Stimulated activated CD4-positive, alpha-beta T cell treated with anti-CD3 and anti-CD28 coated beads, Interleukin-4, amount 100 ng/mL, for 24 hours (primary cell): ENCODE measurements at regions not wholly inside any gene's neighbourhood (a gene's known extent, or its start where the extent isn't known, plus 50 kb on each side); places are given as distances from the start of the nearest gene placed in this dataset.

Source experiments
- DNase-seq: peaks from one replicate; pipeline ENCODE4 v3.0.0-alpha.2; 2020

- no peak for DNase-seq
These were observed 211.1 kb upstream of the FOXA2 start for GRCh38 chr20:22795433-22795832.

GRCh38 chr20:22795871-22796270, 211.5 kb upstream of the FOXA2 start:
- DNase-seq = no peak

DNA sequence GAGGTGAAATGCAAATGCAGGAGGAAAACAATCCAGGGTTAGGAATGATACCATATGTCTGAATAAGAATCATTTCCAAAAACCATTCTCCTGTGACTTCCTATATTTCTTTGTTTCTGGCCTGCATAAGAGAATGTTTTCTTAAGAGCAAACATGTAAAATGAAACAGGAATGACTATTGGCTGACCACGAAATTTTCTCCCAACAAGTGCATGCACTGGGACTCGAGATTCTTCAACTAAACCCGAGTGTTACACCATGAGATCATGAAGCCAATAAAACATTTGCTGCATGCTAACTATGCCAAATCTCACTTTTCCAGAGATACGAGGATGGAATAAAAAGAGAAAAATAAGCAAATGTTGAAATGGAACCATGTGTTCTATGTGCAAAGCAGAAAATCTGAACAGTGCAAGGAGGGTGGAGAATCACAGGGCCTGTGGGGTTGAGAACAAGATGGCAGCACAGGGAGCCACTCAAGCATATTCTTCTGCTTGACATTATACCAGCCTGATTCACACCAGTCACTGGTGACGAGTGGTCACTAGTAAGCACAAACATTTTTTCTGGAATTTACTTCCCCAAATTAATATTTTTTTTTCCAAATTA, 212.2 kb upstream of the FOXA2 start:
- no peak for DNase-seq

DNA sequence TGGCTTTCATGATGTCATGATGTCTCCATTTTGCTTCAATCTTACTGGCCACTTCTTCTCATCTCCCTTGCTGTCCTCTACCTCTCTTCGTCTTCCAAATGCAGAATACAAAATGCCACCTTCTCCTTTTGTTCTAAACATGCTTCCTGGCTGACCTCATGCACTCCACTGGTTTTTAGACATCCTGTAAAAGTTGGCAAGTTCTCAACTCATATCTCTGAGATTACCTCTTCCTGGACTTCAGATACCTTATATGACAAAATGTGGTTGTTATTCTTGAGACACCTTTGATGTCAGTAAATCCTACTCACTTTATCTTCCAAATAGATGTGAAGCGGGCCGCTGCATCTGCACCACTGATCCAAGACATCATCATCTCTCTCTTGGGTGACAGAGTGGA, 212.7 kb upstream of the FOXA2 start:
- no peak for DNase-seq

GRCh38 chr20:22799687-22800086, 215.3 kb upstream of the FOXA2 start:
- no peak for DNase-seq

DNA sequence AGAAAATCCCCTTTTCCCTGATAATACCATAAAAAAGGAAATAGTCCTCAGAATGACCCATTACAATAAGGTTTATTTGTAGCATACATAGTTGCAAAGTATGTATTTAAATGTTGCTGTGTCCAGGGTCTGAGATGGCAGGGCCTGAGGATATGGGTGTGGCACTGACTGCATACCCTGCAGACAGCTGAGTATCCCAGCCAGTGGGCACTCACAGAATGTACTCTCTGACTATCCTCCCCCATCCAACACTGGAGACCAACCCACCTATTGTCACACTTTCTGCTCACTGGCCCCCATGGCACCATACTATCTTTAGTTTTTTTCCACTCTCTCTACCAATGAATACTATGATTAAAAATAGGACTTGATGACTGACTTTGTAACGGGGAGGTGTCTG, 215.8 kb upstream of the FOXA2 start:
- DNase-seq = no peak

GRCh38 chr20:22801528-22801927, 217.2 kb upstream of the FOXA2 start:
- DNase-seq = no peak

DNA sequence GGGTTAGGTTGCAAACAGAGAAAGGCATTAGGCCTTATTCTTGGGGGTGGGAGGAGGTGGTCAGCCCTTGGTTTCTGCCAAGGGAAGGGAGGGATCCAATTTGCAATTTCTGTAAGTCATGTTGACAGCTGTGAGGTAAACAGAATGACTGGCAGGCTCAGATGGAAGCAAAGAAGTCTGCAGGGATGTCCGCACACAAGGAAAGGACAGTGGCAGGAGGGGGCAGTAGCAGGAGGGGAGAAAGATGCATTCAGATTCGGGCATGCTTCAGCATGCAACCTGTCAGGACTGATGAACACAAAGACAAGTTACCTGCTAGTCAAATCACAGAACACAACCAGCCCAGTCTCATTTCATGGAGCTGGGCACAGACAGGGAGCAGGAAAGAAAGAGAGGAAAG, 217.9 kb upstream of the FOXA2 start:
- DNase-seq = no peak

DNA sequence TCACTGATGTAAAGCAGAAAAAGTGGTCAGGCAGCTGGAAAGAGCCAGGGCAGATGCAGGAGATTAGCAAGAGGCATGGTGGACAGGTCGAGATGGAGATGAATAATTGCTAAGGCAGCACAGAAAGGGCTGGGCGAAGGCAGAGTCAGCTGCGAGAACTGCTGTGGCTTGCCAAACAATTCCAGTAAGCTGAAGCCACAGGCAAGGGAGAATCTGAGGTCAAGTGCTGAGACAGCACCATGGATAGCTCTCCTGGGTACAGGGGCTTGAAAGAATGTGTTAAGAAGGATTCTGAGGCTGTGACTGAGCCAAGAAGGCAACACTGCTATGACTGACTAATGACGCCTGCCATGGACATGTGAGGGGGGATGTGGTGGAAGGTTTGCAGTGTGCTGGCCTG, 220.8 kb upstream of the FOXA2 start:
- DNase-seq = no peak

- no peak for DNase-seq
These were observed 221.6 kb upstream of the FOXA2 start for GRCh38 chr20:22805996-22806395.

DNA sequence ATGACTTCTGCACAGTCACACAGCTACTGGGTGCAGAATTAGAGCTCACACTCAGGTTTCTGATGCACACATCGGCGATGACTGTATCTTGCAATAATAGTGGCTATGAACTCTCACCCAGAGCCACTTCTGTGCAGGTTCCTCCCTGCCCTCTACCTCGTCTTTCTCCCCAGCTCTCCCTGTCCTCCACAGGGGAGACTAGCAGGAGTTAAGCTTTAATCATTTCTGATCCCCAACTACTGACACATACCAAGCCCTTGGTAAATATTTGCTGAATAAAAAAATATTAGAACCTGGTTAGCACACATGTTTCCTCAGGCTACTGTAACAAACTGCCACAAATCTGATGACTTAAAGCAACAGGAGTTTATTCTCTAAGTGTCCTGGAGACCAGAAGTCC, 222.7 kb upstream of the FOXA2 start:
- DNase-seq = no peak

DNA sequence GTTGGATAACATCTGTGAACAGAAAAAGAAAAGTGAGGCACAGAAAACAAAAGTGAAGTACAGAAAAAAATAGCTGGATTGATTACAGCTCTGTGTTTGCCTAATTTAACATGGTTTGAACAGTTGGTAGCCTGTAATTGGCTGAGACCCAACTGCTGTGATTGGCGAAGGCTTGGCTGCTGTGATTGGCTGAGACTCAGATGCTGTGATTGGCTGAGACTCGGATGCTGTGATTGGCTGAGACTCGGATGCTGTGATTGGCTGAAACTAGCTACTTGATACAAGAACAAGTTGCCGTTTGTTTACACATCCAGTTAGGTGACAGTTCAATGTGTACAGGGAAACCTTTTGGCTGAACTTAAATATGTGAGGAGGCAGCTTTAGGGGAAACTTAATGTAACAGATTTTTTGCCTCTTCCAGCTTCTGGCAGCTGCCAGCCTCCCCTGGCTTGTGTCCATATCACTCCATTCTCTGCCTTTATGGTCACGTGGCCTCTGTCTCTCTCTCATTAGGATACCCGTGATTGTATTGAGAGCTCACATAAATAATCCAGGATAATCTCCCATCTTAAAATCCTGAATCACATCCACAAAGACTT, 223.4 kb upstream of the FOXA2 start:
- no peak for DNase-seq

GRCh38 chr20:22808628-22809027, 224.3 kb upstream of the FOXA2 start:
- DNase-seq = no peak

GRCh38 chr20:22810030-22810429, 225.1 kb upstream of the SSTR4 start:
- DNase-seq = no peak

GRCh38 chr20:22810626-22811569, 224.2 kb upstream of the SSTR4 start:
- no peak for DNase-seq

GRCh38 chr20:22814471-22815205, 220.5 kb upstream of the SSTR4 start:
- DNase-seq = no peak

- DNase-seq = no peak
These were observed 219.9 kb upstream of the SSTR4 start for GRCh38 chr20:22815206-22815551.

GRCh38 chr20:22815603-22816315, 219.4 kb upstream of the SSTR4 start:
- no peak for DNase-seq

- no peak for DNase-seq
These were observed 216.5 kb upstream of the SSTR4 start for GRCh38 chr20:22818636-22819035.

DNA sequence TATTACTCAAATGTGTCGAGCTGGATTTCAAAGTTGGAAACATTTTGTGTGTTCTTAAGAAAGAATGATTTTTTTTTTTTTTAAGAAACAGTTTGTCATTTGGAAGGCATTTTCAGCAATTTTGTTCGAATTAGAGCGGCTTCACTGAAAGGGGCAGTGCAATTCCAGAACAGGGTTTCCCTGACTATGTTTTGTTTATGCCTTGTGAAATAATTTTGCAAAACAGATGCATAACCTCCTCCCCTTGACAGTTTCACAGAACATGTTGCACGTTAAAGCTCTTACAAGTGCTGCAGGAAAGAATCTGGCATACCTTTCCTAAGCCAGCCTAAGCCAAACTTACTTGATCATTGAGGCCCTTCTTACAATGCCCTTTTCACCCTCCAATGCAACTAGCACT, 216.0 kb upstream of the SSTR4 start:
- no peak for DNase-seq

- DNase-seq = no peak
These were observed 215.3 kb upstream of the SSTR4 start for GRCh38 chr20:22819784-22820183.

- no peak for DNase-seq
These were observed 213.9 kb upstream of the SSTR4 start for GRCh38 chr20:22821081-22821727.
